GM21576 (cell line): ENCODE measurements at regions not wholly inside any gene's neighbourhood (a gene's known extent, or its start where the extent isn't known, plus 50 kb on each side); places are given as distances from the start of the nearest gene placed in this dataset.

Experiments used
- ATAC-seq: cut with Tn5 transposase; IDR thresholded peaks from one replicate; pipeline ENCODE4 v1.9.1; 2021; ENCODE audit warnings: mild to moderate bottlenecking, moderate library complexity; ENCODE audit not compliant: unreplicated experiment

DNA sequence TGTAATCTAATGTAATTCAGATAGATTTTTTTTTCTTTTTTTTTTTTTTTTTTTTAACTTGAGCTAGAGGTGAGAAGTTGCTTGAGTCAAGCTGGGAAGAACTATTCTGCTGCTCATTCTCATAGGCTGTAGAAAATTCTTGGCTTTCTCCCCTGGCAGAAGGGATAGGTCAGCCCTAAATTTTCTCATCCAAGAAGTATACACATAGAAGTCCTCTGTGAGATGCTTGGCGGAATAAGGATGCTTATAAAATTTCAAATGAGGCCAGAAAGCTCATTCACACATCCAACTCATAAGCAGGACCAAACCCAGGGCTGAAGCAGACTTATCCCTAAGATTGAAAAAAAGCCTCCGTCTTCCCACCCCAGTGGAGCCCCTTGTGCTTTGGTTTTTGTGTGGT is 572.5 kb downstream of the SQOR start:
- ATAC-seq: no peak

- ATAC-seq: no peak
Measured at GRCh38 chr15:46213551-46213950, 578.7 kb downstream of the SQOR start.

DNA sequence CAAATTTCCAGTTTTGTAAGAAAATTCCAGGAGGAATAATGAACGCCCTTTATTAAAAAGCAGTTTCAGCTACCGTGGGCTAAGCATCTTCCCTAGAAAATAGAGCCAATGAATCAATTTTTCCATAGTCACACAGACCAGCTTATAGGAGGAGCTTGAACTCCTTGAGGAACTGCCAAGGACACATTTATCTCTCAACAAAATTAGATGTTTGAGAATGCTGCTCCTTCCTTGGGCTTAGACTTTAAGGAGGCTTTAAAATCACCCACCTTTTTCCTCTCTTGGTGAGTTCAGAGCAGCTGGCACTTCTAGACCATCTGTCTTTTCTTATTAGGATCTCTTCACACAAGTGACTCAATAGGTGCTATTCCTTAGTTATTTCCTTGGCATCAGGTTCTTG is 588.0 kb downstream of the SQOR start:
- no peak for ATAC-seq

- ATAC-seq: no peak
Measured at GRCh38 chr15:46229263-46229662, 594.4 kb downstream of the SQOR start.

GRCh38 chr15:46231786-46232185 is 597.0 kb downstream of the SQOR start:
- no peak for ATAC-seq

DNA sequence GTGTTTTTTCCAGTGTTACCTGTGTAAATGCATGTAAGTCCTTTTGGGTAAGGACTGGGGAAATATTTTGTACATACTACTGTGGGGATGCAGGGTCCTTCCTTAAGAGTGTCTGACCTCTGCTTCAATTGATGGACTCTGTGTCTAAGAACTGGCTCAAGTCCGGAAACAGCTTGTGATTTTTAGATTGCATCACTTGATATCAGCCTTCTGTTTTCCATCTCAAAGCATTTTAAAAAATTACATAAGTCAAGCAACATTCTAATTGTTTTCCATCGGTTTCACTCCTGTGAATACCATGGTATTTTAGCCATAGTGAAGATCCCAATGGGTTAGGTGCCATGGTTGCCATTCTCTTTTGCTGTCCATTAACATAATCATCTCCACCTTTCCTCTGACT is 597.6 kb downstream of the SQOR start:
- ATAC-seq: no peak

- no peak for ATAC-seq
Measured at GRCh38 chr15:46242935-46243334, 608.1 kb downstream of the SQOR start.

DNA sequence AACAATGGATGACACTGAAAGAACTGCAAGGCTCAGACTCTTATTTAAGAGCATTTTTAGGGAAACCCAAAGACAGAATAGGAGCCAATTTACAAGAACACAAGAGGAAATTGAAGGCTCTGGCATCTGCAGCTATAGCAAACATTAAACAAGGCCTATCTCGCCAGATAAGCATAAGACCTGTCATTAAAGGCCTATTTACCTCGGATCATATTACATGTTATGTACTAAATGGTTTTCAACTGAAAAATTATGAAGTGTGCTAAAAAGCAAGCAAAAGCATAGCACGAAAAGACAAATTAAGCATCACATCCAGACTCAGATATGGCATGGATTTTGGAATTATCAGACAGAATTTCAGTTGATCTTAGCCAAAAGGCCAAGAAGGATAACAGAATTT is 617.1 kb downstream of the SQOR start:
- ATAC-seq: no peak

GRCh38 chr15:46258056-46258455 is 623.2 kb downstream of the SQOR start:
- no peak for ATAC-seq

GRCh38 chr15:46260937-46261336 is 626.1 kb downstream of the SQOR start:
- no peak for ATAC-seq

DNA sequence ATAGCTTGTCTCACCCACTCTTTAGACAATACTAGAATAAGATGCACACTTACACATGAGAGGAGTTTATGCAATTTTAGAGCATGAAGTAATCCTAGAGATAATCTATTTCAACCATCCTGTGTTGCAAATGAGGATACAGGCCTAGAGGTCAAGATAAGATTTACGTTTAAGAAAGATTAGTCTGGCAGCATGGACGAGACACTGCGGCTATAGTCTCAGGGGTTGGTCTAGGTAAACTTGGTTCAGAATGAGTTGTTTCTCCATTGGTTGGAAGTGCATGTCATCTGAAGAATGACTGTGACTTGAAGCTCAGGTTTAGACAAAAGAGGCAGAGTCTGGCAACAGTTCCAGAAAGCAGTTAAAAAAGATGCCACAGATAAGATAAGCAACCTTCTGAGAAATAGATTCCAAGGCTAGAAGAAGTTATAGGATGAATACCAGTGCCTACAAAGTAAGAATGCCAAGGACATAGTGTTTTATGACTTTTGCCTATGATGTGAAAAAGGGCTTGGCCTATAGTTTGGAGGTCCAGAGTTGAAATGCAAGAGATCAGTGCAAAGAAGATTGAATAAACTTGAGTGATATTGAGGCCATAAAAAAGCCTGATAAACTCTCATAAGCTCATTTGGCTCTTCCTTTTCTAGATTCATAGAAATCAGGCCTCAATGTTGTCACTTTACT is 631.0 kb downstream of the SQOR start:
- ATAC-seq: no peak

DNA sequence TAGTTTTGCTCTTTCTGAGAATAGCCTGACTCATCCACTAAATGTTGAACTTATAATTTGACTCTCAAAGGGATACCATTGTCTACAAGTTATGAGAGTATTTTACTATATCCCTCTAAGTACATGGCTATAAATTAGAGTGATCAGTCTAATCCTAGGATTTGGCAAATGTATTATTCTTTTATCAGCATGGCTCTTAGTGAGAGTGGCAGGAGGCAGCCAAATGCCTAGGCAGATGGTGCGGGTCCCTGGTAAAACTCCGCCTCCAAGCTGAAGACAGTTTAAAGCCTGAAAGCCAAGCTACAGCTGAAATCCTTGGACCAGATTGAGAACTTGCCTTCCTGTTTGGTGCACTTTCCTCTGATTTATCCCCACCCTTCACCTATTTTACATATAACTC is 631.8 kb downstream of the SQOR start:
- ATAC-seq: no peak

GRCh38 chr15:46270481-46271147 is 635.8 kb downstream of the SQOR start:
- no peak for ATAC-seq

- no peak for ATAC-seq
Measured at GRCh38 chr15:46275701-46276100, 640.9 kb downstream of the SQOR start.

- no peak for ATAC-seq
Measured at GRCh38 chr15:46277451-46277850, 642.6 kb downstream of the SQOR start.

DNA sequence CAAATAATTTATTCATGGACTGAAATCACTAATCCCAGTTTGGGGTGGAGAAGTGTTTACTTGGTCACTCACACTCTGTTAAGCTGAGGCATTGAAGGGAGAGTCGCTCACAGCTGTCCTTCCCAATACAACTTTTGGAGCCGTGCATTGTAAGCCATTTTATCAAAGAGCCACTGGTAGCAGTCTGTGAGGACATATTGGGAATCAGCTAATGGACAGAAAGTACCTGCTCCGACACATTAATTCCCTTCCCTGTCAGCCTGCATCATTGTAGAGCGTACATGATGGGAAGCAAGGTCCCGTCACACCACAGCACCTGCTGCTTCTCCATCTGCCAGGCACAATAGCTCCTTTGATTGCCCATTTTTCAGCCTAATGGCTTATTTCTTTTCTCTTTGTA is 643.2 kb downstream of the SQOR start:
- no peak for ATAC-seq

GRCh38 chr15:46278486-46279090 is 643.8 kb downstream of the SQOR start:
- ATAC-seq: no peak

DNA sequence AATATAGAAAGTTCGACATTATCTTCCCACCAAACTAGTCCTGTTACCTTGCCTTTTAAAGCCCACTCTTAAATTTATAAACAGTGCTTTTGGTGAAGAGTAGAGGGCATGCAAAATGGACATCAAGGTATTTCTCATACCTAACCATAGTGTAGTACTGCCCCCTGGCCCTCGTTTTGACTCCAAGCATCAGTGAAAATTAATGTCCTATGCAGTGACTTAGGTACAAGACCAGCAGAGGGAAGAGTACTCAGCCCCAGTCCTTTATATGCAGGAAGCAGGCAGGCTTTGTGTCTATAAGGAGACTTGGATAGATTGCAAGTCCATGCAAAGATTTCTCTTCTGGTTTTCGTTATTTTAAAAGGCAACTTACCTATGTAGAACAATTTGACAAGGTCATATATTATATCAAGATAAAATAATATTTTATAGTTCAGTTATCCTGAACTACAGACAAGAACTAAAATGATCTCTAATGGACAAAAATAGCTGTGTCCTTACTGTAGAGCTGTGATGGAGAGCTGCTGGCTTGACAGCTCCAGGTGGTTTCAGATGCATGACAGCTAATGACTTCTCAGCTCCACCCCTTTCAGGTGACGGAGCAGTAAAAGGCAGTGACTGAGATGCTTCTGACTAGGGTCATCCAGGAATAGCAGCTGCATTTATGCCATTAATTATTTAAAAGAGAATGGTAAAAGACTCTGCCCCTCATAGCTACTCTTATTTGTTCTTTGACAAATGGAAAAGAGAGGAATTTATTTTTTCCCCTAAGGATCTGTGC is 646.1 kb downstream of the SQOR start:
- no peak for ATAC-seq

DNA sequence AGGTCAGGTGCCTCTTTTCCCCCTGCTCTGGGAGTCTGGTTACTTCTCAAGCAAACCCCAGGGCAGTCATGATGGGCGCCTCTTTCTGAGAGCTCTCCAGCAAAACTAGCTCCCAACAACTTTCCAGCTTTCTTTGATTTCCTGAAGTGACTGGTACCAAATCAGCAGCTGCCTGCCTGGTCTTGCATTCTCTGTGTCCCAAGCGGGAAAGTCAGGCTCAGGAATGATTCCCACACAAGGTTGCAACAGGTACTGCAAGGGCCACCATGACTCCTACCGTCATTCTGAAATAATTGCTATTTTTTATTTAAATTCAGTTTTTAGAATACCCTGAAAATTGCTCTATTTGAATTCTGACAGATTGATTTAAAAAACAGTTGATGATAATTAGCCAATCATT is 658.7 kb downstream of the SQOR start:
- no peak for ATAC-seq

DNA sequence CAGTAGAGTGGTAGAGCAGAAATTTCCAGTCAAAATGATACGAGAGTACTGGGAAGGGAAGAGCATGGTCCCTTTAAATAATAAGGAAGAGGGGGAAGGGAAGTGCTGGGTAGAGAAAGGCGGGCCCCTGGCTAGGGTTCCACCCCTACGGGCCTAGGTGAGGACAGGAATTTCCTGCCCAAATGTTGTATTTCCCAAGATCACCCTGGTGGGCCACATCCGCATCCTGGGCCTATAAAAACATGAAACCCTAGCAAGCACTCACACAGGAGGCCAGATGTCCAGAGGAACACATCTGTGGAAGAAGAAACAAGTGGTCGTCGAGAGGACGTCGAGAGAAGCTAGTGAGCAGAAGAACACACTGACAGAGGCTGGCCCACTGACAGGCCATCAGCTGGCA is 661.2 kb downstream of the SQOR start:
- ATAC-seq: no peak

GRCh38 chr15:46296797-46297196 is 662.0 kb downstream of the SQOR start:
- no peak for ATAC-seq

DNA sequence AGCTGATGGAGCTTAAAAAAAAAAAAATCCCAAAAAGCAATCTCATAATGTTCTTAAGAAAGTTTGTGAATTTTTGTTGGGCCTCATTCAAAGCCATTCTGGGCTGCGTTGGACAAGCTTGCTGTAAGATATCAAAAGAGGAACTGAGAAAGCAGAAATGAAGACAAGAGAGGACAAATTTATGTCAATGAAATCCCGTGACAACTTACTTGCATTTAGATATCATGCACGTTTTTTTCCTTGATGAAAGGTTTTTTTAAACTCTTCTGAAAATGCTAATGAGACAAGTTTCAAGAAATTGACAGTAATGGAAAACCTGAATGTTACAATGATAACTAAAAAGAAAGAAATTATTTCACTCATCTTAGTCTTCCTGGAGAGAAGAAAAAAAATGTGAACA is 662.9 kb downstream of the SQOR start:
- peak; percentile 88 for ATAC-seq
